ENCODE measurements at regions not wholly inside any gene's neighbourhood (a gene's known extent, or its start where the extent isn't known, plus 50 kb on each side); places are given as distances from the start of the nearest gene placed in this dataset.

- Histone ChIP-seq H2AFZ (ENCODE audit: low read depth, low read length) (no peak overlapping the region), H3K79me2 (replicated peaks; ENCODE audit: insufficient read depth, low read length) (no peaks in the 10 kb centered on the region), H3K9me2 (ENCODE audit: insufficient read depth, low read length) (no peaks in the 10 kb centered on the region)
Observed at GRCh38 chr20:22802296-22802695, 217.9 kb upstream of the FOXA2 start.

DNA sequence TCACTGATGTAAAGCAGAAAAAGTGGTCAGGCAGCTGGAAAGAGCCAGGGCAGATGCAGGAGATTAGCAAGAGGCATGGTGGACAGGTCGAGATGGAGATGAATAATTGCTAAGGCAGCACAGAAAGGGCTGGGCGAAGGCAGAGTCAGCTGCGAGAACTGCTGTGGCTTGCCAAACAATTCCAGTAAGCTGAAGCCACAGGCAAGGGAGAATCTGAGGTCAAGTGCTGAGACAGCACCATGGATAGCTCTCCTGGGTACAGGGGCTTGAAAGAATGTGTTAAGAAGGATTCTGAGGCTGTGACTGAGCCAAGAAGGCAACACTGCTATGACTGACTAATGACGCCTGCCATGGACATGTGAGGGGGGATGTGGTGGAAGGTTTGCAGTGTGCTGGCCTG, 220.8 kb upstream of the FOXA2 start:
- Histone ChIP-seq H3K79me2 (replicated peaks; ENCODE audit: insufficient read depth, low read length) (no peaks in the 10 kb centered on the region), H3K9me2 (ENCODE audit: insufficient read depth, low read length) (no peaks in the 10 kb centered on the region), H3K4me3 (ENCODE audit: low read length) (no peak overlapping the region), H3K9me3 (ENCODE audit: low read length) (no peaks in the 10 kb centered on the region), H2AFZ (ENCODE audit: low read depth, low read length) (no peak overlapping the region), H4K20me1 (ENCODE audit: insufficient read depth) (no peaks in the 10 kb centered on the region), H3K9ac (ENCODE audit: low read length) (no peak overlapping the region), H3K27me3 (ENCODE audit: insufficient read depth, low read depth, low read length) (no peaks in the 10 kb centered on the region), H3K4me2 (ENCODE audit: low read length) (no peak overlapping the region), H3K27ac (ENCODE audit: low read length) (no peak overlapping the region), H3F3A (ENCODE audit: insufficient read depth, low read length, poor library complexity, severe bottlenecking) (no peaks in the 10 kb centered on the region), H3K36me3 (ENCODE audit: insufficient read depth, low read length) (no peaks in the 10 kb centered on the region)
- TF ChIP-seq RAD21 (conservative IDR thresholded peaks at IDR 0.05), result no peak
- no peak for TF ChIP-seq TAF1 (IDR thresholded peaks at IDR 0.05; ENCODE audit: low read depth)
- TF ChIP-seq, protein P1, sequence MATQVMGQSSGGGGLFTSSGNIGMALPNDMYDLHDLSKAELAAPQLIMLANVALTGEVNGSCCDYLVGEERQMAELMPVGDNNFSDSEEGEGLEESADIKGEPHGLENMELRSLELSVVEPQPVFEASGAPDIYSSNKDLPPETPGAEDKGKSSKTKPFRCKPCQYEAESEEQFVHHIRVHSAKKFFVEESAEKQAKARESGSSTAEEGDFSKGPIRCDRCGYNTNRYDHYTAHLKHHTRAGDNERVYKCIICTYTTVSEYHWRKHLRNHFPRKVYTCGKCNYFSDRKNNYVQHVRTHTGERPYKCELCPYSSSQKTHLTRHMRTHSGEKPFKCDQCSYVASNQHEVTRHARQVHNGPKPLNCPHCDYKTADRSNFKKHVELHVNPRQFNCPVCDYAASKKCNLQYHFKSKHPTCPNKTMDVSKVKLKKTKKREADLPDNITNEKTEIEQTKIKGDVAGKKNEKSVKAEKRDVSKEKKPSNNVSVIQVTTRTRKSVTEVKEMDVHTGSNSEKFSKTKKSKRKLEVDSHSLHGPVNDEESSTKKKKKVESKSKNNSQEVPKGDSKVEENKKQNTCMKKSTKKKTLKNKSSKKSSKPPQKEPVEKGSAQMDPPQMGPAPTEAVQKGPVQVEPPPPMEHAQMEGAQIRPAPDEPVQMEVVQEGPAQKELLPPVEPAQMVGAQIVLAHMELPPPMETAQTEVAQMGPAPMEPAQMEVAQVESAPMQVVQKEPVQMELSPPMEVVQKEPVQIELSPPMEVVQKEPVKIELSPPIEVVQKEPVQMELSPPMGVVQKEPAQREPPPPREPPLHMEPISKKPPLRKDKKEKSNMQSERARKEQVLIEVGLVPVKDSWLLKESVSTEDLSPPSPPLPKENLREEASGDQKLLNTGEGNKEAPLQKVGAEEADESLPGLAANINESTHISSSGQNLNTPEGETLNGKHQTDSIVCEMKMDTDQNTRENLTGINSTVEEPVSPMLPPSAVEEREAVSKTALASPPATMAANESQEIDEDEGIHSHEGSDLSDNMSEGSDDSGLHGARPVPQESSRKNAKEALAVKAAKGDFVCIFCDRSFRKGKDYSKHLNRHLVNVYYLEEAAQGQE (IDR thresholded peaks at IDR 0.05; ENCODE audit: borderline replicate concordance), result no peak
- no peak for TF ChIP-seq POLR2AphosphoS5 (IDR thresholded peaks at IDR 0.05)
- no peak for TF ChIP-seq SMC3 (conservative IDR thresholded peaks at IDR 0.05; ENCODE audit: poor library complexity)
- no peak for TF ChIP-seq EP300 (conservative IDR thresholded peaks at IDR 0.05; ENCODE audit: poor library complexity, severe bottlenecking)
- TF ChIP-seq MXI1 (conservative IDR thresholded peaks at IDR 0.05; ENCODE audit: poor library complexity, severe bottlenecking), result no peak
- TF ChIP-seq EZH2 (IDR thresholded peaks at IDR 0.05; ENCODE audit: borderline replicate concordance, insufficient read depth, low read length, poor library complexity, severe bottlenecking), result no peak
- TF ChIP-seq, protein P2, sequence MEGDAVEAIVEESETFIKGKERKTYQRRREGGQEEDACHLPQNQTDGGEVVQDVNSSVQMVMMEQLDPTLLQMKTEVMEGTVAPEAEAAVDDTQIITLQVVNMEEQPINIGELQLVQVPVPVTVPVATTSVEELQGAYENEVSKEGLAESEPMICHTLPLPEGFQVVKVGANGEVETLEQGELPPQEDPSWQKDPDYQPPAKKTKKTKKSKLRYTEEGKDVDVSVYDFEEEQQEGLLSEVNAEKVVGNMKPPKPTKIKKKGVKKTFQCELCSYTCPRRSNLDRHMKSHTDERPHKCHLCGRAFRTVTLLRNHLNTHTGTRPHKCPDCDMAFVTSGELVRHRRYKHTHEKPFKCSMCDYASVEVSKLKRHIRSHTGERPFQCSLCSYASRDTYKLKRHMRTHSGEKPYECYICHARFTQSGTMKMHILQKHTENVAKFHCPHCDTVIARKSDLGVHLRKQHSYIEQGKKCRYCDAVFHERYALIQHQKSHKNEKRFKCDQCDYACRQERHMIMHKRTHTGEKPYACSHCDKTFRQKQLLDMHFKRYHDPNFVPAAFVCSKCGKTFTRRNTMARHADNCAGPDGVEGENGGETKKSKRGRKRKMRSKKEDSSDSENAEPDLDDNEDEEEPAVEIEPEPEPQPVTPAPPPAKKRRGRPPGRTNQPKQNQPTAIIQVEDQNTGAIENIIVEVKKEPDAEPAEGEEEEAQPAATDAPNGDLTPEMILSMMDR (IDR thresholded peaks at IDR 0.05; ENCODE audit: poor library complexity, severe bottlenecking), result no peak

More at GRCh38 chr20:22802296-22802695, 217.9 kb upstream of the FOXA2 start:
- no peaks in the 10 kb centered on the region for H4K20me1 ChIP-seq (ENCODE audit: insufficient read depth)
- H3K4me3 ChIP-seq (ENCODE audit: low read length), result no peak overlapping the region
- no peak overlapping the region for H3K27ac ChIP-seq (ENCODE audit: low read length)
- no peaks in the 10 kb centered on the region for H3K27me3 ChIP-seq (ENCODE audit: insufficient read depth, low read depth, low read length)
- H3F3A ChIP-seq (ENCODE audit: insufficient read depth, low read length, poor library complexity, severe bottlenecking), result no peaks in the 10 kb centered on the region
- no peak overlapping the region for H3K4me2 ChIP-seq (ENCODE audit: low read length)
- no peaks in the 10 kb centered on the region for H3K36me3 ChIP-seq (ENCODE audit: insufficient read depth, low read length)
- no peak overlapping the region for H3K9ac ChIP-seq (ENCODE audit: low read length)
- TF ChIP-seq RAD21 (conservative IDR thresholded peaks at IDR 0.05) (no peak), TAF1 (IDR thresholded peaks at IDR 0.05; ENCODE audit: low read depth) (no peak), MXI1 (conservative IDR thresholded peaks at IDR 0.05; ENCODE audit: poor library complexity, severe bottlenecking) (no peak), SMC3 (conservative IDR thresholded peaks at IDR 0.05; ENCODE audit: poor library complexity) (no peak), EP300 (conservative IDR thresholded peaks at IDR 0.05; ENCODE audit: poor library complexity, severe bottlenecking) (no peak), EZH2 (IDR thresholded peaks at IDR 0.05; ENCODE audit: borderline replicate concordance, insufficient read depth, low read length, poor library complexity, severe bottlenecking) (no peak), POLR2AphosphoS5 (IDR thresholded peaks at IDR 0.05) (no peak)
- TF ChIP-seq, protein P1 (IDR thresholded peaks at IDR 0.05; ENCODE audit: borderline replicate concordance), result no peak
- TF ChIP-seq, protein P2 (IDR thresholded peaks at IDR 0.05; ENCODE audit: poor library complexity, severe bottlenecking), result no peak
- no peaks in the 10 kb centered on the region for H3K9me3 ChIP-seq (ENCODE audit: low read length)

Measured in neural cell (in vitro differentiated cells).